Cerebellar cortex (tissue), 1 donor: ENCODE measurements at regions not wholly inside any gene's neighbourhood (a gene's known extent, or its start where the extent isn't known, plus 50 kb on each side); places are given as distances from the start of the nearest gene placed in this dataset.
A peak's percentile ranks its signal among the peaks of the same experiment; 100 is the strongest.

Source experiments
- DNase-seq: peaks from one replicate; pipeline ENCODE4 v3.0.0-alpha.2; 2015; ENCODE audit warnings: low spot score

- DNase-seq: peak; percentile 1
Measured at GRCh38 chr2:213202011-213202410, 50.6 kb upstream of the IKZF2 start.

- no peak for DNase-seq
Measured at GRCh38 chr2:213205944-213206343, 54.5 kb upstream of the IKZF2 start.

GRCh38 chr2:213213186-213213585, 61.8 kb upstream of the IKZF2 start:
- DNase-seq: no peak

- no peak for DNase-seq
Measured at GRCh38 chr2:213214209-213214608, 62.8 kb upstream of the IKZF2 start.

GRCh38 chr2:213216461-213216860, 65.0 kb upstream of the IKZF2 start:
- no peak for DNase-seq

GRCh38 chr2:213219816-213220215, 64.4 kb upstream of the SPAG16 start:
- no peak for DNase-seq

- DNase-seq: no peak
Measured at GRCh38 chr2:213220967-213221603, 63.2 kb upstream of the SPAG16 start.

- no peak for DNase-seq
Measured at GRCh38 chr2:213221957-213222356, 62.3 kb upstream of the SPAG16 start.

GRCh38 chr2:213224366-213224765, 59.9 kb upstream of the SPAG16 start:
- no peak for DNase-seq

GRCh38 chr2:213225866-213226265, 58.4 kb upstream of the SPAG16 start:
- no peak for DNase-seq

GRCh38 chr2:213227458-213227857, 56.8 kb upstream of the SPAG16 start:
- no peak for DNase-seq

- DNase-seq: no peak
Measured at GRCh38 chr2:213228638-213229037, 55.6 kb upstream of the SPAG16 start.

- DNase-seq: no peak
Measured at GRCh38 chr2:213229814-213230213, 54.5 kb upstream of the SPAG16 start.

- DNase-seq: no peak
Measured at GRCh38 chr2:213231966-213232365, 52.3 kb upstream of the SPAG16 start.

- DNase-seq: no peak
Measured at GRCh38 chr2:213232649-213233437, 51.4 kb upstream of the SPAG16 start.

GRCh38 chr2:213233438-213234330, 50.6 kb upstream of the SPAG16 start:
- DNase-seq: no peak
